H9 (cell line): ENCODE measurements at regions not wholly inside any gene's neighbourhood (a gene's known extent, or its start where the extent isn't known, plus 50 kb on each side); places are given as distances from the start of the nearest gene placed in this dataset.

Experiments
- DNase-seq: peaks from one replicate; pipeline ENCODE4 v3.0.0-alpha.2; 2017
- H2AFZ ChIP-seq: one replicate; pipeline ENCODE4 v1.6.1; 2013; ENCODE audit warnings: mild to moderate bottlenecking, low read length, control low read depth, moderate library complexity
- H2AK5ac ChIP-seq: 2 replicates; pipeline ENCODE4 v1.6.1; 2013; ENCODE audit warnings: low read length, control low read depth, mixed read lengths; ENCODE audit not compliant: insufficient read length
- H2BK120ac ChIP-seq: one replicate; pipeline ENCODE4 v1.6.1; 2013; ENCODE audit warnings: low read depth, mild to moderate bottlenecking, low read length, control low read depth, inconsistent platforms; ENCODE audit not compliant: poor library complexity, severe bottlenecking
- H2BK12ac ChIP-seq: 2 replicates; pipeline ENCODE4 v1.6.1; 2013; ENCODE audit warnings: low read length, control low read depth, mixed read lengths, low read depth; ENCODE audit not compliant: insufficient read length
- H2BK15ac ChIP-seq: 2 replicates; pipeline ENCODE4 v1.6.1; 2013; ENCODE audit warnings: low read depth, low read length, control low read depth
- H2BK20ac ChIP-seq: one replicate; pipeline ENCODE4 v1.6.1; 2013; ENCODE audit warnings: low read depth, mild to moderate bottlenecking, low read length, control low read depth, inconsistent platforms; ENCODE audit not compliant: poor library complexity, severe bottlenecking
- H2BK5ac ChIP-seq: 2 replicates; pipeline ENCODE4 v1.6.1; 2013; ENCODE audit warnings: low read length, control low read depth, mixed read lengths; ENCODE audit not compliant: insufficient read length
- H3K14ac ChIP-seq: 2 replicates; pipeline ENCODE4 v1.6.1; 2013; ENCODE audit warnings: low read length, control low read depth; ENCODE audit not compliant: insufficient read depth
- H3K18ac ChIP-seq: 2 replicates; pipeline ENCODE4 v1.6.1; 2013; ENCODE audit warnings: low read depth, mild to moderate bottlenecking, mixed read lengths, low read length, control low read depth; ENCODE audit not compliant: insufficient read length
- H3K23ac ChIP-seq: 2 replicates; pipeline ENCODE4 v1.6.1; 2013; ENCODE audit warnings: low read length, control low read depth, mixed read lengths, low read depth; ENCODE audit not compliant: insufficient read length
- H3K23me2 ChIP-seq: 2 replicates; pipeline ENCODE4 v1.6.1; 2013; ENCODE audit warnings: low read depth, mild to moderate bottlenecking, mixed read lengths, low read length, control low read depth; ENCODE audit not compliant: insufficient read length, poor library complexity, severe bottlenecking
- H3K27ac ChIP-seq: 2 replicates; pipeline ENCODE4 v1.5.1; 2013; ENCODE audit warnings: low read length, control low read depth, mixed read lengths, low read depth; ENCODE audit not compliant: insufficient read length
- H3K27me3 ChIP-seq: 2 replicates; pipeline ENCODE4 v1.6.1; 2013; ENCODE audit warnings: low read length, control low read depth, inconsistent platforms; ENCODE audit not compliant: insufficient read depth
- H3K4ac ChIP-seq: 2 replicates; pipeline ENCODE4 v1.6.1; 2013; ENCODE audit warnings: low read depth, mild to moderate bottlenecking, control low read depth, inconsistent platforms, low read length, moderate library complexity
- H3K4me1 ChIP-seq: 2 replicates; pipeline ENCODE4 v1.6.1; 2013; ENCODE audit warnings: low read length, control low read depth, inconsistent platforms; ENCODE audit not compliant: insufficient read depth
- H3K4me2 ChIP-seq: 2 replicates; pipeline ENCODE4 v1.6.1; 2013; ENCODE audit warnings: low read length, control low read depth, mixed read lengths; ENCODE audit not compliant: insufficient read length, insufficient read depth
- H3K56ac ChIP-seq: 2 replicates; pipeline ENCODE4 v1.6.1; 2013; ENCODE audit warnings: low read depth, mild to moderate bottlenecking, mixed read lengths, low read length, control low read depth; ENCODE audit not compliant: insufficient read length
- H3K79me1 ChIP-seq: 2 replicates; pipeline ENCODE4 v1.6.1; 2013; ENCODE audit warnings: low read depth, mild to moderate bottlenecking, moderate library complexity, low read length, control low read depth, inconsistent platforms; ENCODE audit not compliant: insufficient read depth, poor library complexity, severe bottlenecking
- H3K79me2 ChIP-seq: 2 replicates; pipeline ENCODE4 v1.6.1; 2013; ENCODE audit warnings: low read length, control low read depth, inconsistent platforms; ENCODE audit not compliant: insufficient read depth
- H3K9ac ChIP-seq: 2 replicates; pipeline ENCODE4 v1.6.1; 2013; ENCODE audit warnings: low read length, control low read depth, mixed read lengths; ENCODE audit not compliant: insufficient read length; ENCODE audit errors: extremely low read depth
- H3K9me3 ChIP-seq: one replicate; pipeline ENCODE4 v1.6.1; 2013; ENCODE audit warnings: low read depth, low read length, inconsistent platforms; ENCODE audit not compliant: control insufficient read depth
- H3T11ph ChIP-seq: one replicate; pipeline ENCODE4 v1.6.1; 2013; ENCODE audit warnings: mild to moderate bottlenecking, low read length, control low read depth, inconsistent platforms
- H4K20me1 ChIP-seq: one replicate; pipeline ENCODE4 v1.6.1; 2013; ENCODE audit not compliant: control insufficient read depth, insufficient read length, insufficient read depth
- H4K5ac ChIP-seq: 2 replicates; pipeline ENCODE4 v1.6.1; 2013; ENCODE audit warnings: low read depth, mild to moderate bottlenecking, mixed read lengths, low read length, control low read depth; ENCODE audit not compliant: insufficient read length
- H4K8ac ChIP-seq: replicated peaks from 2 replicates; pipeline ENCODE4 v1.6.1; 2013; ENCODE audit warnings: low read length, control low read depth, mixed read lengths, low read depth; ENCODE audit not compliant: insufficient read length
- H4K91ac ChIP-seq: 2 replicates; pipeline ENCODE4 v1.6.1; 2013; ENCODE audit warnings: low read depth, mild to moderate bottlenecking, moderate library complexity, mixed read lengths, low read length, control low read depth; ENCODE audit not compliant: insufficient read length
- H3K27ac Mint-ChIP-seq, 3 experiments: 2 replicates in 2 of 3; 3 replicates in 1 of 3; pipeline ENCODE4 v1.8.0; 2020 to 2021; ENCODE audit warnings: mixed read lengths in 3 of 3, mild to moderate bottlenecking in 1 of 3, moderate library complexity in 1 of 3
- H3K27me3 Mint-ChIP-seq: 2 replicates; pipeline ENCODE4 v1.8.0; 2021; ENCODE audit warnings: low read depth, mild to moderate bottlenecking, moderate library complexity, mixed read lengths
- H3K36me3 Mint-ChIP-seq, 3 experiments: 2 replicates in 2 of 3; 3 replicates in 1 of 3; pipeline ENCODE4 v1.8.0; 2020 to 2021; ENCODE audit warnings: low read depth in 3 of 3, mixed read lengths in 3 of 3; ENCODE audit not compliant: insufficient read depth in 1 of 3
- H3K4me1 Mint-ChIP-seq, 2 experiments: 2 replicates each; pipeline ENCODE4 v1.8.0; 2020; ENCODE audit warnings: mixed read lengths in 2 of 2
- H3K4me3 Mint-ChIP-seq, 2 experiments: 2 replicates in 1 of 2; 3 replicates in 1 of 2; pipeline ENCODE4 v1.8.0; 2020 to 2021; ENCODE audit warnings: mild to moderate bottlenecking in 2 of 2, mixed read lengths in 2 of 2, moderate library complexity in 1 of 2
- H3K9me3 Mint-ChIP-seq, 2 experiments: 2 replicates in 1 of 2; 3 replicates in 1 of 2; pipeline ENCODE4 v1.8.0; 2020; ENCODE audit warnings: mild to moderate bottlenecking in 2 of 2, mixed read lengths in 2 of 2, moderate library complexity in 1 of 2
- CTCF ChIP-seq: fragments of 200-600 bp; sonication (generic); conservative IDR thresholded peaks from 3 replicates; pipeline ENCODE4 v1.8.0; 2021; ENCODE audit warnings: antibody characterized with exemption, mild to moderate bottlenecking
- WGBS: extraction: QIAGEN DNeasy Blood & Tissue Kit; methylation state at CpG from one replicate; pipeline ENCODE4 v1.1.7; 2013; ENCODE audit warnings: missing lambda C conversion rate, low lambda C conversion rate, mixed read lengths; ENCODE audit not compliant: insufficient read length; ENCODE audit errors: extremely low coverage; 5-methylcytosine and 5-hydroxymethylcytosine counted together

- Histone ChIP-seq H3K4ac (no peak overlapping the region), H3K56ac (no peak overlapping the region), H3T11ph (no peak overlapping the region), H2AK5ac (no peak overlapping the region), H3K4me1 (no peaks in the 10 kb centered on the region; the same call in 1 of the 2 replicates), H4K91ac (no peak overlapping the region), H4K20me1 (no peaks in the 10 kb centered on the region), H4K5ac (no peak overlapping the region), H3K79me1 (no peaks in the 10 kb centered on the region), H2BK12ac (no peak overlapping the region), H3K14ac (no peak overlapping the region), H3K79me2 (no peaks in the 10 kb centered on the region), H4K8ac (no peak overlapping the region), H3K9ac (no peak overlapping the region), H3K18ac (no peak overlapping the region), H3K9me3 (no peaks in the 10 kb centered on the region), H2BK20ac (no peak overlapping the region), H2BK15ac (no peak overlapping the region), H3K23me2 (no peaks in the 10 kb centered on the region), H2AFZ (no peak overlapping the region), H3K4me2 (no peak overlapping the region), H2BK5ac (no peak overlapping the region), H3K27ac (no peak overlapping the region), H3K27me3 (no peaks in the 10 kb centered on the region), H3K23ac (no peak overlapping the region), H2BK120ac (no peak overlapping the region)
- H3K27me3 Mint-ChIP-seq, result peaks cover 3% of the 10 kb centered on the region; the same call in 1 of the 2 replicates
- TF ChIP-seq CTCF, result no peak
- no peak for DNase-seq
- no peaks in the 10 kb centered on the region for H3K36me3 Mint-ChIP-seq
- peaks cover 3 to 7% of the 10 kb centered on the region in 2 experiments for H3K4me1 Mint-ChIP-seq
- H3K4me3 Mint-ChIP-seq, result no peak overlapping the region
- no CpG with 5 or more reads among the region's 1 CpG for WGBS
- no peaks in the 10 kb centered on the region for H3K9me3 Mint-ChIP-seq
- no peak overlapping the region for H3K27ac Mint-ChIP-seq
Measured at GRCh38 chr6:40931931-40932330, 107.1 kb downstream of the UNC5CL start.
